ENCODE measurements at regions not wholly inside any gene's neighbourhood (a gene's known extent, or its start where the extent isn't known, plus 50 kb on each side); places are given as distances from the start of the nearest gene placed in this dataset.

DNA sequence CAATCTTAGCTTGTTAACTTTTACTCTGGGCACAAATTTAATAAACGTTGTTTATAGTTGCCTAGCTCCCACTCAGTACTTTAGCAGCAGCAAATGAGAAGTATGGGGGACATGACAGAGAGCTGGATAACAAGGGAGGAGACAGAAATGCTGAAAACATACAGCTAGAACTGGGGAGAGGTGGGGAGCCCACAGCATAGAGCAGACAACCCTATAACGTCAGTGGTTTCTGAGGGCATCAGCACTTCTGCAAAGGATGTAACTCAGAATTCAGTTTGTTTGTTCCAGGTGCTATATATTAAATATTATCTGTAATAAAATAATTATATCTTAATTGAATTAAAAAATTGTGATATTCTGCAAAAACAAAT lies 1098.7 kb upstream of the FANCL start:
- TF ChIP-seq CTCF (IDR thresholded peaks at IDR 0.05 in 2 of 3, conservative IDR thresholded peaks at IDR 0.05 in 1 of 3; ENCODE audit: control insufficient read depth in 2 of 3, extremely low read depth in 1 of 3, insufficient read depth in 1 of 3, low read depth in 3 of 3, low read length in 3 of 3) (no peak), CHD2 (IDR thresholded peaks at IDR 0.05; ENCODE audit: borderline replicate concordance, low read depth, low read length) (no peak), ATF2 (IDR thresholded peaks at IDR 0.05; ENCODE audit: low read length) (no peak), JUND (IDR thresholded peaks at IDR 0.05; ENCODE audit: low read depth, low read length) (no peak), POLR2A (IDR thresholded peaks at IDR 0.05; ENCODE audit: low read depth, low read length) (no peak), POU2F2 (IDR thresholded peaks at IDR 0.05; ENCODE audit: borderline replicate concordance, low read depth, low read length) (no peak), YBX1 (IDR thresholded peaks at IDR 0.05) (no peak), ZZZ3 (IDR thresholded peaks at IDR 0.05; ENCODE audit: control insufficient read depth, insufficient read length, low read depth) (no peak), REST (IDR thresholded peaks at IDR 0.05; ENCODE audit: low read depth, low read length) (no peak), DPF2 (IDR thresholded peaks at IDR 0.05) (no peak)
- TF ChIP-seq, protein P1, sequence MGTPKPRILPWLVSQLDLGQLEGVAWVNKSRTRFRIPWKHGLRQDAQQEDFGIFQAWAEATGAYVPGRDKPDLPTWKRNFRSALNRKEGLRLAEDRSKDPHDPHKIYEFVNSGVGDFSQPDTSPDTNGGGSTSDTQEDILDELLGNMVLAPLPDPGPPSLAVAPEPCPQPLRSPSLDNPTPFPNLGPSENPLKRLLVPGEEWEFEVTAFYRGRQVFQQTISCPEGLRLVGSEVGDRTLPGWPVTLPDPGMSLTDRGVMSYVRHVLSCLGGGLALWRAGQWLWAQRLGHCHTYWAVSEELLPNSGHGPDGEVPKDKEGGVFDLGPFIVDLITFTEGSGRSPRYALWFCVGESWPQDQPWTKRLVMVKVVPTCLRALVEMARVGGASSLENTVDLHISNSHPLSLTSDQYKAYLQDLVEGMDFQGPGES (IDR thresholded peaks at IDR 0.05): no peak

All from GM12878 (cell line).